Ectodermal cell (in vitro differentiated cells): ENCODE measurements at regions not wholly inside any gene's neighbourhood (a gene's known extent, or its start where the extent isn't known, plus 50 kb on each side); places are given as distances from the start of the nearest gene placed in this dataset.

Experiments used
- H3K27ac ChIP-seq: 2 replicates; pipeline ENCODE4 v1.7.0; 2013; ENCODE audit warnings: mild to moderate bottlenecking, low read depth, low read length; ENCODE audit not compliant: insufficient read depth, poor library complexity, severe bottlenecking
- H3K27me3 ChIP-seq: 2 replicates; pipeline ENCODE4 v1.7.0; 2013; ENCODE audit warnings: mild to moderate bottlenecking, low read length; ENCODE audit not compliant: insufficient read depth, control insufficient read depth, poor library complexity, severe bottlenecking
- H3K36me3 ChIP-seq: one replicate; pipeline ENCODE4 v1.7.0; 2013; ENCODE audit warnings: low read length; ENCODE audit not compliant: control insufficient read depth, insufficient read depth
- H3K4me1 ChIP-seq: one replicate; pipeline ENCODE4 v1.7.0; 2013; ENCODE audit warnings: low read length; ENCODE audit not compliant: control insufficient read depth, insufficient read depth
- H3K4me3 ChIP-seq: 2 replicates; pipeline ENCODE4 v1.7.0; 2013; ENCODE audit warnings: low read depth, low read length, control low read depth; ENCODE audit not compliant: insufficient read depth
- H3K9me3 ChIP-seq: 2 replicates; pipeline ENCODE4 v1.7.0; 2013; ENCODE audit warnings: mild to moderate bottlenecking, low read length, moderate library complexity; ENCODE audit not compliant: control insufficient read depth
- WGBS, 2 experiments: methylation state at CpG; one replicate each; pipeline ENCODE4 v1.1.7; 2013; ENCODE audit warnings: missing lambda C conversion rate in 2 of 2; 5-methylcytosine and 5-hydroxymethylcytosine counted together

DNA sequence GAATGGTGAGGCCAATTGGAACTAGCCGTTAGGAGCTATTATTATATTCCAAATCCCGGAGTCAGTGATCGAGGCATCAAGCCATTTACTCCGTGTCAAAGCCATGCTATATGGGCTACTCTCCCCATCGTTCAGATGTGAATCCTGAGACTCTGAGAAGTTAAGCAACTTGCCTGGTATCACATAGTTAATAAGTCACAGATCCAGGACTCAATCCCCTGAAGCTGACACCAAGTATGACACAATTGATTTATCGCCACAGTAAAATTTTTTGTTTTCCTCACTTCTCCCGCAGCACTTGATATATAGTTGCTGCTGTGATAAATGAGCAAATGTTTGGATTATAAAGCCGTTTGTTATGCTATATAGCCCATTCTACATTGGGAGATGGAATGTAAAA is 50.8 kb upstream of the TSHZ2 start:
- no peak overlapping the region for H3K27ac ChIP-seq

DNA sequence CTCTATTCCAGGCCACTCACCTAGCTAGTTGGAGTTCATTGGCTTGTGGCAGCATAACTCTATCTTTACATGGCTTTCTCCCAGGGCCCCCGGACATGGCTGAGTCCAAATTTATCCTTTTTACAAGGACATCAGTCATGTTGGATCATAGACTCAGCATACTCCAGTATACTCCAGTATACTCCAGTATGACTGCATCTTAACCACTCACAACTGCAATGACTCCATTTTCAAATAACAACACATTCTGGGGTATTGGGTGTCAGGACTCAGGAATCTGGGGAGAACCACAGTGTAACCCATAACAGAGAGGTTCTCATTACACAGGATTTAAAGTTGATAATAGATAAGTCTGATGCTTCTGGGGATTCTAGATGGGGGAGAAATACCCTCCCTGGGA is 53.8 kb upstream of the TSHZ2 start:
- Histone ChIP-seq H3K27me3 (no peaks in the 10 kb centered on the region), H3K4me3 (no peak overlapping the region), H3K27ac (no peak overlapping the region)

More for the DNA sequence above, 50.8 kb upstream of the TSHZ2 start:
- 93 to 97% methylated on average over 8 of the region's 8 CpGs for whole genome bisulfite sequencing, 2 experiments
- H3K9me3 ChIP-seq, result no peaks in the 10 kb centered on the region
- H3K27me3 ChIP-seq, result no peaks in the 10 kb centered on the region
- no peaks in the 10 kb centered on the region for H3K36me3 ChIP-seq
- no peak overlapping the region for H3K4me3 ChIP-seq
- H3K4me1 ChIP-seq, result peaks cover 32% of the 10 kb centered on the region

GRCh38 chr20:52915564-52915963 is 56.6 kb upstream of the TSHZ2 start:
- Histone ChIP-seq H3K4me3 (no peak overlapping the region), H3K4me1 (peaks cover 5% of the 10 kb centered on the region), H3K27ac (no peak overlapping the region), H3K27me3 (no peaks in the 10 kb centered on the region), H3K36me3 (no peaks in the 10 kb centered on the region), H3K9me3 (no peaks in the 10 kb centered on the region)
- 92% methylated on average over 1 of the region's 1 CpG for whole genome bisulfite sequencing, 2 experiments

More for the DNA sequence above, 53.8 kb upstream of the TSHZ2 start:
- Histone ChIP-seq H3K4me1 (peaks cover 18% of the 10 kb centered on the region), H3K36me3 (no peaks in the 10 kb centered on the region), H3K9me3 (no peaks in the 10 kb centered on the region)
- WGBS, 2 experiments, result 80 to 95% methylated on average over 1 of the region's 1 CpG

DNA sequence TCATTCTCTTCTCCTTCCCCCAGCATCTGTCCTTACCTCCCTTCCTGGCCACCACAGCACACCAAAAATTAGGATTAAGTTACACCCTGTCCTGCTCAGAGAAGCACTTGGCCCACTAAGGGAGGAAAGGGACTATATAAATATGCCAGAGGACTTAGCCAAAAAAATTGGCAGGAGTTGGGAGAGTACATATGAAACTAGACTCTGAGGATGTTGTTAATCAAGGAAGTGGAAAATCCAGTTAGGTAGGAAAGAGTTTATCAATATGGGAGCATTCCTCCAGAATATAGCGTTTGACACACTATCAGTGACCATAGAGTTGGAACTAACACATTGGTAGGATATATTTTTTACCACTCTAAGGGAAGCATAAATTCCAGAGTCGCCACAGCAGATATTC is 57.3 kb upstream of the TSHZ2 start:
- Histone ChIP-seq H3K4me1 (no peaks in the 10 kb centered on the region), H3K9me3 (no peaks in the 10 kb centered on the region), H3K36me3 (no peaks in the 10 kb centered on the region), H3K4me3 (no peak overlapping the region), H3K27me3 (no peaks in the 10 kb centered on the region), H3K27ac (no peak overlapping the region)
- WGBS, 2 experiments, result 90 to 94% methylated on average over 2 of the region's 2 CpGs

- H3K9me3 ChIP-seq, result no peaks in the 10 kb centered on the region
- no peaks in the 10 kb centered on the region for H3K4me1 ChIP-seq
- H3K27ac ChIP-seq, result no peak overlapping the region
- H3K27me3 ChIP-seq, result no peaks in the 10 kb centered on the region
- WGBS, 2 experiments, result 92 to 93% methylated on average over 3 of the region's 3 CpGs
- no peak overlapping the region for H3K4me3 ChIP-seq
- no peaks in the 10 kb centered on the region for H3K36me3 ChIP-seq
Observed at GRCh38 chr20:52913650-52914387, 58.3 kb upstream of the TSHZ2 start.

- Histone ChIP-seq H3K36me3 (no peaks in the 10 kb centered on the region), H3K4me3 (no peak overlapping the region)
- WGBS, 2 experiments, result 81 to 87% methylated on average over 5 to 7 of the region's 8 CpGs
Observed at GRCh38 chr20:52905241-52905994, 66.7 kb upstream of the TSHZ2 start.

GRCh38 chr20:52904837-52905236 is 67.3 kb upstream of the TSHZ2 start:
- WGBS, 2 experiments, result 71 to 80% methylated on average over 2 of the region's 2 CpGs

More at GRCh38 chr20:52905241-52905994, 66.7 kb upstream of the TSHZ2 start:
- Histone ChIP-seq H3K27me3 (no peaks in the 10 kb centered on the region), H3K27ac (no peak overlapping the region), H3K4me1 (no peaks in the 10 kb centered on the region), H3K9me3 (no peaks in the 10 kb centered on the region)

GRCh38 chr20:52899041-52899608 is 73.0 kb upstream of the TSHZ2 start:
- no peak overlapping the region for H3K4me3 ChIP-seq
- H3K36me3 ChIP-seq, result no peaks in the 10 kb centered on the region
- no peaks in the 10 kb centered on the region for H3K9me3 ChIP-seq
- 77 to 83% methylated on average over 4 of the region's 5 CpGs for WGBS, 2 experiments
- peaks cover 7% of the 10 kb centered on the region for H3K4me1 ChIP-seq
- no peaks in the 10 kb centered on the region for H3K27me3 ChIP-seq
- H3K27ac ChIP-seq, result no peak overlapping the region

More at GRCh38 chr20:52904837-52905236, 67.3 kb upstream of the TSHZ2 start:
- no peaks in the 10 kb centered on the region for H3K4me1 ChIP-seq
- no peak overlapping the region for H3K27ac ChIP-seq
- no peaks in the 10 kb centered on the region for H3K9me3 ChIP-seq
- no peaks in the 10 kb centered on the region for H3K27me3 ChIP-seq
- no peaks in the 10 kb centered on the region for H3K36me3 ChIP-seq
- no peak overlapping the region for H3K4me3 ChIP-seq

- Histone ChIP-seq H3K4me1 (peaks cover 7% of the 10 kb centered on the region), H3K36me3 (no peaks in the 10 kb centered on the region), H3K4me3 (no peak overlapping the region), H3K27me3 (no peaks in the 10 kb centered on the region), H3K9me3 (no peaks in the 10 kb centered on the region), H3K27ac (no peak overlapping the region)
- 92 to 96% methylated on average over 3 of the region's 3 CpGs for WGBS, 2 experiments
Observed at GRCh38 chr20:52896348-52896747, 75.8 kb upstream of the TSHZ2 start.

DNA sequence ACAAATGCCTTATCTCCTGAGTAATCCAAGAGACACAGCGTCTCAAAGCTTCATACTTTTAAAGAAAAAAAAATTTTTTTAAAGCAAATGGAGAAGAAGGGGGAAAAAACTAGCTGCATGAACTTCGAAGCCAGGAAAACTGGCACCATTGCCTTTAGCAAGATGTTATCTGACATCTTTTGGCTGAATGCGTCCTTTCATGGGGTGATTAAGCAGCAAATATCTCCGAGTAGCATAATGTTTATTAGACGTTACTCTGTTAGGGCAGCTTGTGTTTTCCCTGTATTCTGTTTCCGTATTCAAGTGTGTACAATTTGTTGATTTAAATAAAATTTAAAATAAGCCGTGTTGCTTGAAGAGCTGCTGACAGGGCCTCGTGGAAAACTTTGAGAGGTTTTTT is 76.5 kb upstream of the TSHZ2 start:
- H3K27ac ChIP-seq, result no peak overlapping the region
- H3K36me3 ChIP-seq, result no peaks in the 10 kb centered on the region
- WGBS, 2 experiments, result 91 to 95% methylated on average over 7 to 8 of the region's 8 CpGs
- no peaks in the 10 kb centered on the region for H3K9me3 ChIP-seq
- no peaks in the 10 kb centered on the region for H3K27me3 ChIP-seq
- H3K4me3 ChIP-seq, result no peak overlapping the region
- peaks cover 7% of the 10 kb centered on the region for H3K4me1 ChIP-seq
